ENCODE measurements at regions not wholly inside any gene's neighbourhood (a gene's known extent, or its start where the extent isn't known, plus 50 kb on each side); places are given as distances from the start of the nearest gene placed in this dataset.

GRCh38 chr6:150719099-150719766, 119.5 kb downstream of the PLEKHG1 start:
- DNase-seq = no peak
- Histone ChIP-seq H3K27ac (peak overlapping the region; percentile 6 to 33), H3K36me3 (ENCODE audit: low read depth, missing control alignments) (no peaks in the 10 kb centered on the region), H3K27me3 (no peaks in the 10 kb centered on the region), H3K9me3 (no peaks in the 10 kb centered on the region), H3K4me3 (no peak overlapping the region), H3K4me1 (peaks cover 20% of the 10 kb centered on the region)
- TF ChIP-seq CTCF (IDR thresholded peaks at IDR 0.05) (no peak), POLR2A (IDR thresholded peaks at IDR 0.05) (no peak)
- intact Hi-C loops (cut with DNase I; ENCODE audit: low total_unique reads) = no loop called here
- WGBS, 2 donors = 72% methylated on average over 7 of the region's 7 CpGs

DNA sequence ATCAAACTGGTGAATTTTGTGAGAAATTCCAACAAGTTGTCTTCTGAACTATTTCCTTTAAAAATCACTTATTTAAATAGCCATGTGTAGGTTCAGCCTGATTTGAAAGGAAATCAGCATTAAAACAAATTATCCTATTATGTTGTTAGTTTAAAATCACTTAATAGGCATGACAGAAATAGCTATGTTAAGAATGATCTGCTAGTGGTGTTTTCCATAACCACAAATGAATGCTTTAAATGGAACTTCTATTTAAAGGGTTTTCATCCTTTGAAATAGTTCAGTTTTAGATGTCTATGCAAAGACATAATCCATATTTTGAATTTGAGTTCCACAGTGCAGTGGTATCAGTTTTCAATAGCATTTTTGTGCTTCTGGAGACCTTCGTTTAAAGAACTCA, 120.1 kb downstream of the PLEKHG1 start:
- DNase-seq = no peak
- Histone ChIP-seq H3K27ac (peak overlapping the region; percentile 6 to 33), H3K4me1 (peaks cover 17% of the 10 kb centered on the region), H3K9me3 (no peaks in the 10 kb centered on the region), H3K27me3 (no peaks in the 10 kb centered on the region), H3K36me3 (ENCODE audit: low read depth, missing control alignments) (no peaks in the 10 kb centered on the region), H3K4me3 (no peak overlapping the region)
- 0 to 69% methylated on average over 1 of the region's 1 CpG for WGBS, 2 donors
- TF ChIP-seq CTCF (IDR thresholded peaks at IDR 0.05) = no peak
- no peak for TF ChIP-seq POLR2A (IDR thresholded peaks at IDR 0.05)
- intact Hi-C loops (cut with DNase I; ENCODE audit: low total_unique reads) = no loop called here

GRCh38 chr6:150720774-150721233, 121.1 kb downstream of the PLEKHG1 start:
- Histone ChIP-seq H3K4me3 (no peak overlapping the region), H3K27me3 (no peaks in the 10 kb centered on the region), H3K27ac (peak overlapping the region; percentile 6 to 31), H3K9me3 (no peaks in the 10 kb centered on the region), H3K4me1 (peaks cover 17% of the 10 kb centered on the region), H3K36me3 (ENCODE audit: low read depth, missing control alignments) (no peaks in the 10 kb centered on the region)
- peak; percentile 42 for DNase-seq
- intact Hi-C loops (cut with DNase I; ENCODE audit: low total_unique reads) = no loop called here
- TF ChIP-seq CTCF (IDR thresholded peaks at IDR 0.05) (no peak), POLR2A (IDR thresholded peaks at IDR 0.05) (no peak)
- 37 to 57% methylated on average over 5 of the region's 5 CpGs for WGBS, 2 donors

GRCh38 chr6:150721418-150722266, 122.0 kb downstream of the PLEKHG1 start:
- TF ChIP-seq POLR2A (IDR thresholded peaks at IDR 0.05) (no peak), CTCF (IDR thresholded peaks at IDR 0.05) (no peak)
- WGBS, 2 donors = 86 to 88% methylated on average over 11 of the region's 11 CpGs
- no peaks in the 10 kb centered on the region for H3K36me3 ChIP-seq (ENCODE audit: low read depth, missing control alignments)
- H3K4me3 ChIP-seq = no peak overlapping the region
- H3K9me3 ChIP-seq = no peaks in the 10 kb centered on the region
- intact Hi-C loops (cut with DNase I; ENCODE audit: low total_unique reads) = no loop called here
- peaks cover 14% of the 10 kb centered on the region for H3K4me1 ChIP-seq
- H3K27me3 ChIP-seq = no peaks in the 10 kb centered on the region
- no peak for DNase-seq
- peak overlapping the region in 1 of 2 donors; percentile 6 for H3K27ac ChIP-seq

Data from testis (tissue), 2 donors.